Karpas-422 (cell line): ENCODE measurements at regions not wholly inside any gene's neighbourhood (a gene's known extent, or its start where the extent isn't known, plus 50 kb on each side); places are given as distances from the start of the nearest gene placed in this dataset.
"Not testable (repeated sequence)": the region's sequence is repeated elsewhere in the genome, so short reads cannot be mapped to it uniquely, and the experiment has no call there.

Source experiments
- DNase-seq: peaks from one replicate; pipeline ENCODE4 v3.0.0-alpha.2; 2015
- H2AFZ ChIP-seq: fragments of 200-600 bp; sonication (generic); 2 replicates; pipeline ENCODE4 v1.6.1; 2014; ENCODE audit warnings: antibody characterized with exemption, low read length, mixed read lengths
- H3K27ac ChIP-seq: fragments of 200-600 bp; sonication (generic); 2 replicates; pipeline ENCODE4 v1.5.1; 2014; ENCODE audit warnings: mild to moderate bottlenecking, low read length, moderate library complexity
- H3K27me3 ChIP-seq: fragments of 200-600 bp; sonication (generic); 2 replicates; pipeline ENCODE4 v1.6.1; 2014; ENCODE audit warnings: low read length, mixed read lengths
- H3K36me3 ChIP-seq: fragments of 200-600 bp; sonication (generic); 2 replicates; pipeline ENCODE4 v1.6.1; 2014; ENCODE audit warnings: low read length, mixed read lengths; ENCODE audit not compliant: insufficient read depth
- H3K4me1 ChIP-seq: fragments of 200-600 bp; sonication (generic); 2 replicates; pipeline ENCODE4 v1.6.1; 2014; ENCODE audit warnings: mild to moderate bottlenecking, low read length, mixed read lengths
- H3K4me2 ChIP-seq: fragments of 200-600 bp; sonication (generic); 2 replicates; pipeline ENCODE4 v1.6.1; 2014; ENCODE audit warnings: low read length, low read depth, mild to moderate bottlenecking; ENCODE audit not compliant: poor library complexity, severe bottlenecking
- H3K4me3 ChIP-seq: fragments of 200-600 bp; sonication (generic); 2 replicates; pipeline ENCODE4 v1.5.1; 2014; ENCODE audit warnings: mild to moderate bottlenecking, antibody characterized with exemption, low read length, mixed read lengths
- H3K79me2 ChIP-seq: fragments of 200-600 bp; sonication (generic); 2 replicates; pipeline ENCODE4 v1.6.1; 2014; ENCODE audit warnings: mild to moderate bottlenecking, low read length, mixed read lengths
- H3K9ac ChIP-seq: fragments of 200-600 bp; sonication (generic); 2 replicates; pipeline ENCODE4 v1.6.0; 2014; ENCODE audit warnings: low read length
- H3K9me2 ChIP-seq: fragments of 200-600 bp; sonication (generic), shearing (Covaris generic); replicated peaks from 2 replicates; pipeline ENCODE4 v1.6.0; 2014; ENCODE audit warnings: mild to moderate bottlenecking, low read length, moderate library complexity; ENCODE audit not compliant: insufficient read depth
- H3K9me3 ChIP-seq: fragments of 300-700, 200-600 bp; sonication (generic); 2 replicates; pipeline ENCODE4 v1.6.1; 2014; ENCODE audit warnings: low read length, mixed read lengths
- H4K20me1 ChIP-seq: fragments of 200-600 bp; sonication (generic); 2 replicates; pipeline ENCODE4 v1.6.1; 2014; ENCODE audit warnings: mild to moderate bottlenecking, antibody characterized with exemption, low read length, low read depth; ENCODE audit not compliant: insufficient read depth

- H3K4me1 ChIP-seq = peaks cover 6% of the 10 kb centered on the region; the same call in 1 of the 2 replicates
- DNase-seq = no peak
- no peaks in the 10 kb centered on the region for H3K9me3 ChIP-seq
- H3K36me3 ChIP-seq = no peaks in the 10 kb centered on the region; the same call in 1 of the 2 replicates
- no peak overlapping the region for H3K4me3 ChIP-seq
- H3K9ac ChIP-seq = no peak overlapping the region
- no peak overlapping the region for H3K27ac ChIP-seq
- no peaks in the 10 kb centered on the region for H4K20me1 ChIP-seq
- peak overlapping the region; percentile 57; the same call in 1 of the 2 replicates for H2AFZ ChIP-seq
- no peaks in the 10 kb centered on the region for H3K79me2 ChIP-seq
- H3K27me3 ChIP-seq = no peaks in the 10 kb centered on the region
- H3K9me2 ChIP-seq = no peaks in the 10 kb centered on the region
- no peak overlapping the region for H3K4me2 ChIP-seq
Measured at GRCh38 chr7:136272934-136273333, 295.8 kb upstream of the MTPN start.

DNA sequence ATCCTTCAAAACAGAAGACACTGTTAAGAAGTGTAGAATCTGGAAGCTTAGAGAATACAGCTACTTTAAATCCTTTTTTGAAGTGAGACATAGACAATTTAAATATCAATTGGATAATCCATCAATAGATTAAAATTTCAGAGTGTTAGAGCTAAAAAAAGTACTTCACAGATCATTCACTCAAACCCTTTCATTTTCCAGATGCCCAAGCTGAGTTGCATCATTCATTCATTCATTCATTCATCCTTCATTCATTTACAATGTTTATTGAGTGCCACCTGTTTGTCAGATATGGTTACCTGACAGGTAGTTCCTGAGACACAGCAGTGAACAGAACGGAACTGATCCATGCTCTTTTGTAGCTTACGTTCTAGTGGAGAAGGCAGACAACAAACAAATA lies 290.7 kb upstream of the MTPN start:
- Histone ChIP-seq H3K27me3 (no peaks in the 10 kb centered on the region), H3K36me3 (no peaks in the 10 kb centered on the region; the same call in 1 of the 2 replicates), H3K4me2 (no peak overlapping the region), H3K9me2 (no peaks in the 10 kb centered on the region), H3K4me3 (no peak overlapping the region), H3K4me1 (no peaks in the 10 kb centered on the region), H3K9ac (no peak overlapping the region), H4K20me1 (no peaks in the 10 kb centered on the region), H3K9me3 (peaks cover 33% of the 10 kb centered on the region), H3K27ac (no peak overlapping the region), H3K79me2 (no peaks in the 10 kb centered on the region), H2AFZ (no peak overlapping the region)
- no peak for DNase-seq

DNA sequence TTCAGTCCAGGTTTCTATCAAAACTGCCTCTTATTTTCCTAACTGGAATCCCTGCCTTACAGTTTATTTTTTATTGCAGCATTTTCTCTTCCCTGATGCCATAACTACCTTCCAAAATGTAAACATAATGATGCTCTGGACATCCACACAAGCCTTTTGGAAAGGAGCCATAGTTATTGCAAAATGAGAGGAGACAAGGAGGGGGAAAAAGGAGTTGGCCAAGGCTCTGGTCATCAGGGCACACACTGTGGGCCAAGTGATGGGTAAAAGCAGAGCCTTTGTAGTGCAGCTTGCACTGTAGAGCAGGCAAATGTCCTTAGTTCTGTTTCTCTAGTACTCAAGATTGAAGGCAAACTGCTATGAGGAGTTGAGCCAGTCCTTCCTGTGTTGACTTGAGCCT lies 289.3 kb upstream of the MTPN start:
- peaks cover 42% of the 10 kb centered on the region for H3K9me3 ChIP-seq
- H3K9ac ChIP-seq = no peak overlapping the region
- no peaks in the 10 kb centered on the region for H3K79me2 ChIP-seq
- H4K20me1 ChIP-seq = no peaks in the 10 kb centered on the region
- H3K4me2 ChIP-seq = no peak overlapping the region
- no peak overlapping the region for H3K4me3 ChIP-seq
- H3K27ac ChIP-seq = no peak overlapping the region
- H3K9me2 ChIP-seq = no peaks in the 10 kb centered on the region
- no peaks in the 10 kb centered on the region for H3K27me3 ChIP-seq
- no peaks in the 10 kb centered on the region; the same call in 1 of the 2 replicates for H3K36me3 ChIP-seq
- no peak overlapping the region for H2AFZ ChIP-seq
- H3K4me1 ChIP-seq = no peaks in the 10 kb centered on the region
- DNase-seq = no peak

DNA sequence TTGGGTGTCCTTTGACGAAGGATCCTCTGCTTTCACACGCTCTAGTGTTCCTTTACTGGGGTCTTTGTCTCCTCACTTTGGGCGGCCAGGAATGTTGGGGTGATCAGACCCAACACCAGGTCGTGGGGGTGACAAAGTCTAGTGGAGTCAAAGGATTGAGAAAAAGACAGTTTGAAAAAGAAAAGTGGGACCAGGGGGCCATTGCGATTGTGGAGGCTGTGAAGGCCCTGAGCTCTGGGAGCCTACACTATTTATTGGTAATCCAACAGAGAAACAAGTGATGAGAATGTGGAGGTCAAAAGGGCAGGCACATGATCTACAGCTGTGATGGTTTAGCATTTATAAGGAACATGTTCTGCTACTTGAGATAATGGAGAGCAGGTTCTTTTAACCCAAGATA lies 287.1 kb upstream of the MTPN start:
- H3K4me1 ChIP-seq, H3K36me3 ChIP-seq, H3K4me2 ChIP-seq, H3K9me2 ChIP-seq, H4K20me1 ChIP-seq, H3K9ac ChIP-seq, H3K27ac ChIP-seq, H3K79me2 ChIP-seq, H3K27me3 ChIP-seq, H2AFZ ChIP-seq, H3K4me3 ChIP-seq: not testable (repeated sequence)
- peaks cover 62% of the 10 kb centered on the region for H3K9me3 ChIP-seq
- DNase-seq = peak; percentile 48

DNA sequence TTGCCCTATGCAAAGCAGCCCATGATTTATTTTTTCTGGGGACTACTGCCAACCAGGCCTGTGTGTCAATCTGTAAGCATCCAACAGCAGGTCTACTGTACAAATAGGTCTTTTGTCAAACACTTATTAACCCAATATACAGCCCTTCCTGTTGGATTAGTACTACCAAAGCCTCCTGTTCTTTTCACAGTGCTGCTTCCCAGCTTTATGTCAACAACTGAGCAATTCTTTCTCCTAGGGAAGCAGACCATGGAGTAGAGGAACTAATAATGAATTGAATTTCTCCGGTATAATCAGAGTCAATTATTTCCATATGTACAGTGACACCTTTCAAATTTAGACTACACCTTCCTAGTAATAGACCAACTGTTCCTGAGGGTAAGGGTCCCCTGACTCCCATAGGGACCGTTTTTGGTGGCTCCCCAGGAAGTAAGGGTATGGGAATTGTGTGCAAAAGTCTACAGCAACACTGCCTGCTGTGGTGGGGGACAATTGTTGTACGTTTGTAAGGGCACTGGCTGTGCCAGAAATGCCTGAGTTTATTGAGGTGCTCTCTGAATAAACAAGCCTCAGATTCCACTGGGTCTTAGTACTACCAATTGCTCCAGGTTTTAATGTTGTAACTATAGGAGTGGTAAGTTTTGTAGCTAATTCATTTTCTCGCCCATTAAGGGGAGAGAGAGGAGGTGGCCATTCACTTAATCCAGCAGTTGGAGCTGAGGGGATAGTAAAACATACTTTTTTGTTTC lies 286.1 kb upstream of the MTPN start:
- H2AFZ ChIP-seq, H3K4me1 ChIP-seq: not testable (repeated sequence)

DNA sequence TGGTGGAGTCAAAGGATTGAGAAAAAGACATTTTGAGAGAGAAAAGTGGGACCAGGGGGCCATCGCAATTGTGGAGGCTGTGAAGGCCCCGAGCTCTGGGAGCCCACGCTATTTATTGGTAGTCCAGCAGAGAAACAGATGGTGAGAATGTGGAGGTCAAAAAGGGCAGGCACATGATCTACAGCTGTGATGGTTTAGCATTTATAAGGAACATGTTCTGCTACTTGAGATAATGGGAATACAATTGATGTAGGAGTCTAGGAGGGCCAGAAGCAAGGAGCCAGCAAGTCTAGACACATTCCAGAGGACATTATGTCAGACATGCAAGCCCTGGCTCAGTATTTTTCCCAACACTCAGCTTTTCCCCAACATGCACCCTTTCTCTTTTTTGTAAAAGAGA lies 283.4 kb upstream of the MTPN start:
- not testable (repeated sequence) for H3K4me3 ChIP-seq, DNase-seq, H3K9me2 ChIP-seq, H3K27me3 ChIP-seq, H3K9ac ChIP-seq, H2AFZ ChIP-seq, H4K20me1 ChIP-seq, H3K4me1 ChIP-seq, H3K27ac ChIP-seq, H3K79me2 ChIP-seq, H3K36me3 ChIP-seq, H3K4me2 ChIP-seq
- peaks cover 50% of the 10 kb centered on the region for H3K9me3 ChIP-seq

More for the DNA sequence above, 286.1 kb upstream of the MTPN start:
- H3K4me3 ChIP-seq, H3K79me2 ChIP-seq, H3K27me3 ChIP-seq, DNase-seq, H3K27ac ChIP-seq, H3K9me2 ChIP-seq, H3K4me2 ChIP-seq, H3K9ac ChIP-seq, H4K20me1 ChIP-seq, H3K36me3 ChIP-seq: not testable (repeated sequence)
- peaks cover 65% of the 10 kb centered on the region for H3K9me3 ChIP-seq

DNA sequence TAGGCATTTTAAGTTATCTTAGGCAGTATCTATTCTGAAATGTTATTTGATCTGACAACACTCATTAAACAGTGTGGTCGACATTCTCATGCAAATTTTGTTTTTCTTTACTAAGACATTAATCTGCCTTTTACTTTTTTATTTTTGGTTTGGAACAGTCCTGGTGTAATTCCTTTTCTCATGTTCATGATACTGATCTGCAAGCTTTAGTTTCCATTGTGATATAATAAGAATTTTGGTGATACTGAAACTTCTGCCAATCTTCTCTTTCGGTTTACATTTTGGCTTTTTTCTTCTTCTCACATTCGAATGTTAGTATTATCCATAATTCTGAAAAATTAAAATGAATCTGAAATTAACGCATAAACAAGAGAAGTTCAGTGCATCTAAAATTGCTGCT lies 281.9 kb upstream of the MTPN start:
- Histone ChIP-seq H3K4me3 (no peak overlapping the region), H3K9ac (no peak overlapping the region), H3K9me2 (no peaks in the 10 kb centered on the region), H3K4me2 (no peak overlapping the region), H3K27me3 (no peaks in the 10 kb centered on the region), H3K4me1 (no peaks in the 10 kb centered on the region), H3K79me2 (no peaks in the 10 kb centered on the region), H4K20me1 (no peaks in the 10 kb centered on the region), H3K27ac (no peak overlapping the region), H3K36me3 (no peaks in the 10 kb centered on the region), H2AFZ (no peak overlapping the region), H3K9me3 (peaks cover 36% of the 10 kb centered on the region)
- no peak for DNase-seq

DNA sequence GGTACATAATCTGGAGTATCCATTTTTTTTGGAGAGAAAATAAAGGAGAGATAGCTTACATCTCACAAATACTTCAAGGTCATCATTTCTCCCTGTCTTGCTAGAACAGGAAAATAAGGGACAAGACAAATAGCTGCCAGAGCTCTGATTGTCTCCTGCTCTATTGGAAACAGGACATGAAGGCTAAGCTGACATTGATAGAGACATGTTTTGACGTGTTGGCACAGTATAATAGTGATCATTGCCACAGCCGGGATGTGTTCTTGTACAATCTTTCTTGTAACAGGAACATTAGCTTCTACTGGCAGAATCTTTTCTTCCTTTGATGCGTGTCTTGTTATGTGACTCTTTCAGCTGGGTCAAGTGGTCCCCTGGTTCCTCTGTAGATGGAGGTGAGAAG lies 279.3 kb upstream of the MTPN start:
- Histone ChIP-seq H3K9me3 (peaks cover 22% of the 10 kb centered on the region), H2AFZ (no peak overlapping the region), H3K79me2 (no peaks in the 10 kb centered on the region), H3K27me3 (no peaks in the 10 kb centered on the region), H3K4me3 (no peak overlapping the region), H3K27ac (no peak overlapping the region), H4K20me1 (no peaks in the 10 kb centered on the region), H3K9me2 (no peaks in the 10 kb centered on the region), H3K4me2 (no peak overlapping the region), H3K9ac (no peak overlapping the region), H3K36me3 (no peaks in the 10 kb centered on the region), H3K4me1 (no peaks in the 10 kb centered on the region)
- DNase-seq = no peak
